Pancreas (tissue), 10 donors: ENCODE measurements at regions not wholly inside any gene's neighbourhood (a gene's known extent, or its start where the extent isn't known, plus 50 kb on each side); places are given as distances from the start of the nearest gene placed in this dataset.

Experiments used
- ATAC-seq, 4 donors: fragments of 200-7000 bp; cut with Tn5 transposase; one replicate each; pipeline versions ENCODE4 v1.8.0 to v1.9.1; 2020; ENCODE audit warnings: mild to moderate bottlenecking in 4 of 4, moderate library complexity in 4 of 4
- DNase-seq, 6 donors: peaks; one replicate each; pipeline ENCODE4 v3.0.0-alpha.2; 2020
- FAIRE-seq: peaks from 2 replicates; lab custom pipeline; 2012; peaks lifted over from hg19 to GRCh38; lab: Jason Lieb, UNC
- H3K27ac ChIP-seq, 4 donors: fragments of 200-600 bp; sonication (generic); 1 replicate in 3 of 4; 2 replicates in 1 of 4; pipeline versions ENCODE4 v1.5.0 to v1.8.0; 2020
- H3K27me3 ChIP-seq, 4 donors: fragments of 200-600 bp; one replicate each; pipeline ENCODE4 v1.8.0; 2021
- H3K36me3 ChIP-seq, 3 donors: fragments of 200-600 bp; sonication (generic) in 1 of 3; one replicate each; pipeline versions ENCODE4 v1.5.0 to v1.8.0; 2020 to 2021
- H3K4me1 ChIP-seq, 3 donors: fragments of 200-600 bp; one replicate each; pipeline ENCODE4 v1.8.0; 2021
- H3K4me3 ChIP-seq, 4 donors: fragments of 200-600 bp; sonication (generic) in 2 of 4; one replicate each; pipeline versions ENCODE4 v1.5.0 to v1.8.0; 2020 to 2021
- H3K9me3 ChIP-seq, 4 donors: fragments of 200-600 bp; one replicate each; pipeline ENCODE4 v1.8.0; 2021
- WGBS, 2 donors: extraction: QIAGEN DNeasy Blood & Tissue Kit; methylation state at CpG; one replicate each; pipeline ENCODE4 v1.1.7; 2013; 5-methylcytosine and 5-hydroxymethylcytosine counted together
- intact Hi-C, 3 donors: fragments of 100-400 bp; cut with DNase I; formaldehyde crosslinking; loops; one replicate each; pipeline versions ENCODE4 v1.11.1 to v1.14.2; 2022
- TF ChIP-seq, protein P1 (sequence below), 4 donors: fragments of 200-600 bp; sonication (generic) in 3 of 4; IDR thresholded peaks; one replicate each; pipeline versions ENCODE4 v1.5.0 to v1.8.0; 2021; ENCODE audit warnings: antibody characterized with exemption in 4 of 4
- donor health status: healthy with polysubstance abuse.
- donor health status: DM: no; HTN: no; CAD: no; lungs with moderate emphysema.
- donor health status: DM: no; HTN: no; CAD: no.
- donor health status: control.
- donor health status: control.
- donor health status: Bipolar disorder and iron deficiency.
- donor health status: DM: yes; HTN: yes; CAD: no.
- donor health status: DM: no; HTN: no; CAD: no.
- donor health status: DM: no; HTN: no; CAD: no.
- donor health status: DM: yes; HTN: yes; CAD: no.

DNA sequence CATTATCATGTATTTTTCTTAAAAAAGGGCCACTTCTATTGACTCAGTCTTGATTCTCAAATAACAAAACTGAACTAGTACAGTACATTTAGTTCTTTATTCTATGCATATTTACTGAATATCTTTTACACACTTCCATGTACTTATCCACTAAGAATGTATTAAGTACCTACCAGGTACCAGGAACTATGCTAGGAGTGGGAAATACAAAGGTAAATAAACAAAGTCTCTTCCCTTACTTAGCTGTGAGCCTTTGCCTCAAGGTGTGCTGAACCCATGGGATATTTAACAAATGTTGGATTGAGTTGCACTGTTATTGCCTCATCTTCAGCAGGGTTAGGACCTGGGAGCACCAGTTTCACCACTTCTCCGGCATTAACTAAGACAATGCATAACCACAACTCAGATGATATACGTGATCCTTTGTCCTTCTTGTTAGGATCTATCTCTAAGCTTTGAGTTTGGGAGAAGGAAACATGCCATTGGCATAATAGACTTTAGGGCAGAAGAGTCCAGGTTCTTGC, 533.9 kb downstream of the TFAP2B start:
- H3K27me3 ChIP-seq: no peaks in the 10 kb centered on the region
- WGBS, 2 donors: 61 to 67% methylated on average over 2 of the region's 2 CpGs
- no peak for DNase-seq
- H3K4me3 ChIP-seq: no peak overlapping the region
- H3K9me3 ChIP-seq: no peaks in the 10 kb centered on the region
- H3K27ac ChIP-seq: no peak overlapping the region
- intact Hi-C loops: no loop called here
- no peaks in the 10 kb centered on the region for H3K36me3 ChIP-seq
- TF ChIP-seq, protein P1, sequence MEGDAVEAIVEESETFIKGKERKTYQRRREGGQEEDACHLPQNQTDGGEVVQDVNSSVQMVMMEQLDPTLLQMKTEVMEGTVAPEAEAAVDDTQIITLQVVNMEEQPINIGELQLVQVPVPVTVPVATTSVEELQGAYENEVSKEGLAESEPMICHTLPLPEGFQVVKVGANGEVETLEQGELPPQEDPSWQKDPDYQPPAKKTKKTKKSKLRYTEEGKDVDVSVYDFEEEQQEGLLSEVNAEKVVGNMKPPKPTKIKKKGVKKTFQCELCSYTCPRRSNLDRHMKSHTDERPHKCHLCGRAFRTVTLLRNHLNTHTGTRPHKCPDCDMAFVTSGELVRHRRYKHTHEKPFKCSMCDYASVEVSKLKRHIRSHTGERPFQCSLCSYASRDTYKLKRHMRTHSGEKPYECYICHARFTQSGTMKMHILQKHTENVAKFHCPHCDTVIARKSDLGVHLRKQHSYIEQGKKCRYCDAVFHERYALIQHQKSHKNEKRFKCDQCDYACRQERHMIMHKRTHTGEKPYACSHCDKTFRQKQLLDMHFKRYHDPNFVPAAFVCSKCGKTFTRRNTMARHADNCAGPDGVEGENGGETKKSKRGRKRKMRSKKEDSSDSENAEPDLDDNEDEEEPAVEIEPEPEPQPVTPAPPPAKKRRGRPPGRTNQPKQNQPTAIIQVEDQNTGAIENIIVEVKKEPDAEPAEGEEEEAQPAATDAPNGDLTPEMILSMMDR (IDR thresholded peaks at IDR 0.05): no peak
- no peak for FAIRE-seq
- no peaks in the 10 kb centered on the region for H3K4me1 ChIP-seq
- ATAC-seq: no peak

- 7 to 19% methylated on average over 2 of the region's 2 CpGs for WGBS, 2 donors
- intact Hi-C loops: no loop called here
- DNase-seq (no peak), ATAC-seq (no peak), FAIRE-seq (no peak)
- H3K27me3 ChIP-seq: no peaks in the 10 kb centered on the region
- no peak overlapping the region for H3K4me3 ChIP-seq
- H3K36me3 ChIP-seq: no peaks in the 10 kb centered on the region
- H3K4me1 ChIP-seq: no peaks in the 10 kb centered on the region
- no peak overlapping the region for H3K27ac ChIP-seq
- TF ChIP-seq, protein P1 (IDR thresholded peaks at IDR 0.05): no peak
- H3K9me3 ChIP-seq: no peaks in the 10 kb centered on the region
Observed at GRCh38 chr6:51360287-51360686, 541.6 kb downstream of the TFAP2B start.

- intact Hi-C loops: no loop called here
- H3K27me3 ChIP-seq: no peaks in the 10 kb centered on the region
- no peaks in the 10 kb centered on the region for H3K36me3 ChIP-seq
- no peak for FAIRE-seq
- DNase-seq: no peak
- no peak for ATAC-seq
- TF ChIP-seq, protein P1 (IDR thresholded peaks at IDR 0.05): no peak
- H3K4me1 ChIP-seq: no peaks in the 10 kb centered on the region
- no peak overlapping the region for H3K27ac ChIP-seq
- H3K9me3 ChIP-seq: no peaks in the 10 kb centered on the region
- no peak overlapping the region for H3K4me3 ChIP-seq
Observed at GRCh38 chr6:51365566-51365965, 546.9 kb downstream of the TFAP2B start.

GRCh38 chr6:51369485-51369884, 550.8 kb downstream of the TFAP2B start:
- no peaks in the 10 kb centered on the region for H3K27me3 ChIP-seq
- no peak for ATAC-seq
- WGBS, 2 donors: 31 to 41% methylated on average over 1 of the region's 1 CpG
- H3K4me1 ChIP-seq: no peaks in the 10 kb centered on the region
- no peak overlapping the region for H3K4me3 ChIP-seq
- H3K36me3 ChIP-seq: no peaks in the 10 kb centered on the region
- DNase-seq: no peak
- H3K27ac ChIP-seq: no peak overlapping the region
- H3K9me3 ChIP-seq: no peaks in the 10 kb centered on the region
- intact Hi-C loops: no loop called here
- TF ChIP-seq, protein P1 (IDR thresholded peaks at IDR 0.05): no peak
- FAIRE-seq: no peak

GRCh38 chr6:51382847-51383246, 564.2 kb downstream of the TFAP2B start:
- no peaks in the 10 kb centered on the region for H3K27me3 ChIP-seq
- H3K4me1 ChIP-seq: no peaks in the 10 kb centered on the region
- TF ChIP-seq, protein P1 (IDR thresholded peaks at IDR 0.05): no peak
- no peak overlapping the region for H3K4me3 ChIP-seq
- H3K9me3 ChIP-seq: no peaks in the 10 kb centered on the region
- H3K36me3 ChIP-seq: no peaks in the 10 kb centered on the region
- FAIRE-seq (no peak), DNase-seq (no peak), ATAC-seq (no peak)
- intact Hi-C loops: no loop called here
- no peak overlapping the region for H3K27ac ChIP-seq
